Nephron (organoid): ENCODE measurements at regions not wholly inside any gene's neighbourhood (a gene's known extent, or its start where the extent isn't known, plus 50 kb on each side); places are given as distances from the start of the nearest gene placed in this dataset.

Experiments used
- H3K27ac Mint-ChIP-seq, 3 experiments: 2 replicates each; pipeline ENCODE4 v1.8.0; 2020; ENCODE audit warnings: mixed read lengths in 3 of 3, mild to moderate bottlenecking in 2 of 3, moderate library complexity in 1 of 3
- H3K27me3 Mint-ChIP-seq: 2 replicates; pipeline ENCODE4 v1.8.0; 2021; ENCODE audit warnings: low read depth, mild to moderate bottlenecking, moderate library complexity, mixed read lengths
- H3K36me3 Mint-ChIP-seq: 2 replicates; pipeline ENCODE4 v1.8.0; 2020; ENCODE audit warnings: low read depth, mixed read lengths
- H3K4me1 Mint-ChIP-seq: 2 replicates; pipeline ENCODE4 v1.8.0; 2020; ENCODE audit warnings: mixed read lengths
- H3K4me3 Mint-ChIP-seq, 3 experiments: 2 replicates each; pipeline ENCODE4 v1.8.0; 2020; ENCODE audit warnings: mild to moderate bottlenecking in 3 of 3, mixed read lengths in 3 of 3, moderate library complexity in 2 of 3
- H3K9me3 Mint-ChIP-seq: 2 replicates; pipeline ENCODE4 v1.8.0; 2020; ENCODE audit warnings: mixed read lengths
- TF ChIP-seq, protein P1 (sequence below), 3 experiments: fragments of 200-600 bp; sonication (generic); IDR thresholded peaks; one replicate each; pipeline ENCODE4 v1.5.0; 2021; ENCODE audit warnings: antibody characterized with exemption in 3 of 3; ENCODE audit not compliant: unreplicated experiment in 3 of 3

- Mint-ChIP-seq H3K9me3 (no peaks in the 10 kb centered on the region), H3K36me3 (no peaks in the 10 kb centered on the region), H3K27ac (no peak overlapping the region), H3K27me3 (no peaks in the 10 kb centered on the region), H3K4me3 (no peak overlapping the region), H3K4me1 (no peaks in the 10 kb centered on the region)
- TF ChIP-seq, protein P1, sequence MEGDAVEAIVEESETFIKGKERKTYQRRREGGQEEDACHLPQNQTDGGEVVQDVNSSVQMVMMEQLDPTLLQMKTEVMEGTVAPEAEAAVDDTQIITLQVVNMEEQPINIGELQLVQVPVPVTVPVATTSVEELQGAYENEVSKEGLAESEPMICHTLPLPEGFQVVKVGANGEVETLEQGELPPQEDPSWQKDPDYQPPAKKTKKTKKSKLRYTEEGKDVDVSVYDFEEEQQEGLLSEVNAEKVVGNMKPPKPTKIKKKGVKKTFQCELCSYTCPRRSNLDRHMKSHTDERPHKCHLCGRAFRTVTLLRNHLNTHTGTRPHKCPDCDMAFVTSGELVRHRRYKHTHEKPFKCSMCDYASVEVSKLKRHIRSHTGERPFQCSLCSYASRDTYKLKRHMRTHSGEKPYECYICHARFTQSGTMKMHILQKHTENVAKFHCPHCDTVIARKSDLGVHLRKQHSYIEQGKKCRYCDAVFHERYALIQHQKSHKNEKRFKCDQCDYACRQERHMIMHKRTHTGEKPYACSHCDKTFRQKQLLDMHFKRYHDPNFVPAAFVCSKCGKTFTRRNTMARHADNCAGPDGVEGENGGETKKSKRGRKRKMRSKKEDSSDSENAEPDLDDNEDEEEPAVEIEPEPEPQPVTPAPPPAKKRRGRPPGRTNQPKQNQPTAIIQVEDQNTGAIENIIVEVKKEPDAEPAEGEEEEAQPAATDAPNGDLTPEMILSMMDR (IDR thresholded peaks at IDR 0.05; ENCODE audit: unreplicated experiment in 3 of 3), result no peak
These were observed 122.7 kb upstream of the TNC start for GRCh38 chr9:115240676-115241075.

DNA sequence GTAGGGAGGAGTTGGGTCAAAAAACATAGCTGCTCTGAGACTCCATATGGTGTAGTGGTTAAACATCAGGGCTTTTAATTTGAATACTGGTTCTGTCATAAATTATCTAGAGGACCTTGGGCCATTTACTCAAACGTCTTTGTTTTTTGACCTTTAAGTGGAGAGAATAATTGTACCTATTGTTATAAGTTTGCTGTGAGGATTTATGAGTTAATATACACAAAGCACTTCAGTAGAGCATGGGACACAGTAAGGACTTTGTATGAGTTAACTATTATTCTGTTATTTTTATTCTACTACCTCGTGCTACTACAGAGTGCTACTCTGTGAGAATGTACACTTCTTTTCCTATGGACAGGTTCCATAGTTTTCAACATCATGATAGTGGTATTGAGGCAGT lies 123.7 kb upstream of the TNC start:
- no peak overlapping the region for H3K4me3 Mint-ChIP-seq
- peaks cover 5% of the 10 kb centered on the region for H3K4me1 Mint-ChIP-seq
- H3K36me3 Mint-ChIP-seq, result no peaks in the 10 kb centered on the region
- no peaks in the 10 kb centered on the region for H3K27me3 Mint-ChIP-seq
- H3K9me3 Mint-ChIP-seq, result no peaks in the 10 kb centered on the region
- H3K27ac Mint-ChIP-seq, result no peak overlapping the region
- TF ChIP-seq, protein P1 (IDR thresholded peaks at IDR 0.05; ENCODE audit: unreplicated experiment in 3 of 3), result no peak

DNA sequence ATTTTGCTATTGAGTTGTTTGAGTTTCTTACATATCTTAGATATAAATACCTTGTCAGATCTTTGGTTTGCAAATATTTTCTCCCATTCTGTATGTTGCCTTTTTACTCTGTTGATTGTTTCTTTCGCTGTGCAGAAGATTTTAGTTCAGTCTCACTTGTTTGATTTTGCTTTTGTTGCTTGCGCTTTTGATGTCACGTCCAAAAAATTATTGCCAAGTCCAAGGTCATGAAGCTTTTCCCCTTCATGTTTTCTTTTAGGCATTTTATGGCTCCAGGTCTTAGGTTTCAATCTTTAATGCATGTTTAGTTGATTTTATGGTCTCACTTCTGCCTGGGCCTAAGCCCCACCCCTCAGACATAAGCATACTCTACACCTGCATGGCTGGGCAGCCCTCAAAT lies 131.5 kb upstream of the TNC start:
- Mint-ChIP-seq H3K4me3 (no peak overlapping the region), H3K36me3 (no peaks in the 10 kb centered on the region), H3K4me1 (peaks cover 42% of the 10 kb centered on the region), H3K9me3 (peaks cover 4% of the 10 kb centered on the region), H3K27ac (peak overlapping the region; percentile 40 to 65 (median 46)), H3K27me3 (no peaks in the 10 kb centered on the region)
- TF ChIP-seq, protein P1 (IDR thresholded peaks at IDR 0.05; ENCODE audit: unreplicated experiment in 3 of 3), result no peak

DNA sequence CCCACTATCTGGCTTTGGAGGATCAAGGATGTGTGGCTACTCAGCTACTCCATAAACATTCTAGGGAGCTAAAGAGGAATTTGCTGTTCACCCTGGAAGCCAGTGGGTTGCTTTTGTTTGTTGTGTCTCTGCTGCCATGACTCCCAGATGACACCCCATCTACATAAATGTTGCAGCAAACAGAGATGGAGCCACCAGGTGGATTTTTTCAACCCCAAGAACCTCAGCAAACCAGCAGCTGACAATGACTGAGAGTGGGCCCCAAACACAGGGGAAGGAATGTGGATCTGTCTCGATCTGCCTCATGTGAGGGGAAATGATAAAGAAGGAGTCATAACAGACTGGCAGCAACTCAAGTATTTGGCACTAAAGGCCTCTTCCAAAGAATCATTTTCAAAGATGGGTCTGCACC lies 132.7 kb upstream of the TNC start:
- Mint-ChIP-seq H3K4me3 (no peak overlapping the region), H3K27ac (peak overlapping the region; percentile 46 to 68 (median 65))

GRCh38 chr9:115254287-115255180 lies 136.6 kb upstream of the TNC start:
- H3K27me3 Mint-ChIP-seq, result peaks cover 3% of the 10 kb centered on the region
- H3K27ac Mint-ChIP-seq, result peak overlapping the region; percentile 73 to 94 (median 93)
- H3K36me3 Mint-ChIP-seq, result no peaks in the 10 kb centered on the region
- TF ChIP-seq, protein P1 (IDR thresholded peaks at IDR 0.05; ENCODE audit: unreplicated experiment in 3 of 3), result no peak
- H3K9me3 Mint-ChIP-seq, result peaks cover 2% of the 10 kb centered on the region
- H3K4me3 Mint-ChIP-seq, result peak overlapping the region in 1 of 3 experiments; percentile 6
- peaks cover 50% of the 10 kb centered on the region for H3K4me1 Mint-ChIP-seq

More for the DNA sequence above, 132.7 kb upstream of the TNC start:
- peaks cover 53% of the 10 kb centered on the region for H3K4me1 Mint-ChIP-seq
- no peaks in the 10 kb centered on the region for H3K36me3 Mint-ChIP-seq
- peaks cover 4% of the 10 kb centered on the region for H3K9me3 Mint-ChIP-seq
- H3K27me3 Mint-ChIP-seq, result no peaks in the 10 kb centered on the region
- TF ChIP-seq, protein P1 (IDR thresholded peaks at IDR 0.05; ENCODE audit: unreplicated experiment in 3 of 3), result no peak
